Large intestine (tissue), 3 donors: ENCODE measurements at regions not wholly inside any gene's neighbourhood (a gene's known extent, or its start where the extent isn't known, plus 50 kb on each side); places are given as distances from the start of the nearest gene placed in this dataset.
A peak's percentile ranks its signal among the peaks of the same experiment; 100 is the strongest.

Source experiments
- DNase-seq, 2 donors: peaks; one replicate each; pipeline versions ENCODE4 v3.0.0 to v3.0.0-alpha.2; 2013
- H3K27ac ChIP-seq: one replicate; pipeline ENCODE4 v1.5.1; 2013; ENCODE audit warnings: low read length
- H3K27me3 ChIP-seq: 2 replicates; pipeline ENCODE4 v1.6.1; 2013; ENCODE audit warnings: low read length; ENCODE audit not compliant: control insufficient read depth, insufficient read depth
- H3K36me3 ChIP-seq: 2 replicates; pipeline ENCODE4 v1.6.1; 2013; ENCODE audit warnings: low read length; ENCODE audit not compliant: control insufficient read depth, insufficient read depth
- H3K4me1 ChIP-seq: one replicate; pipeline ENCODE4 v1.6.1; 2013; ENCODE audit warnings: low read length; ENCODE audit not compliant: control insufficient read depth, insufficient read depth
- H3K4me3 ChIP-seq: one replicate; pipeline ENCODE4 v1.5.1; 2013; ENCODE audit warnings: low read length
- H3K9me3 ChIP-seq: one replicate; pipeline ENCODE4 v1.6.1; 2013; ENCODE audit warnings: mild to moderate bottlenecking, low read depth, low read length, moderate library complexity; ENCODE audit not compliant: control insufficient read depth
- WGBS: methylation state at CpG from one replicate; pipeline ENCODE4 v1.1.5; 2013; ENCODE audit warnings: low lambda C conversion rate; ENCODE audit not compliant: insufficient coverage; 5-methylcytosine and 5-hydroxymethylcytosine counted together

DNA sequence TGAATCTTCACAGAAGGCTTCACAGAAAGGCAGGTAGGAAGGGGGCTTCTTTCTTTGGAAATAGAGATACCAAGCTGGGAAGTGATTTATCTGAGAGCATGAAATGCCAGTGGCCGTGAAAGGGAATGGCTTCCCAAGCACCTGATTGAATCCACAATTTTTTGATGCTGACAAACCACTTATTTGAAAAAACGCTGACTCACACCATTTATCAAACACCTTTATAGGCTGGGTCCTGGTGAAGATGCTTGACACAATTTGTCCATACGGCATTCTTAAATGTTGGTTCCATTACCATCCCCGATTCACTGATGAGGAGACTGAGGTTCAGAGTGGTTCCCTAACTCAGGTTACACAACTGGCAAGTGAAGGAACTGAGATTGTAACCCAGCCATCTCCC, 64.1 kb upstream of the POMGNT2 start:
- H3K9me3 ChIP-seq, result peaks cover 20% of the 10 kb centered on the region

GRCh38 chr3:43166406-43166805, 60.5 kb upstream of the POMGNT2 start:
- H3K36me3 ChIP-seq, result no peaks in the 10 kb centered on the region
- H3K4me1 ChIP-seq, result peaks cover 5% of the 10 kb centered on the region
- 67% methylated on average over 1 of the region's 1 CpG for WGBS
- H3K27me3 ChIP-seq, result no peaks in the 10 kb centered on the region
- H3K27ac ChIP-seq, result no peak overlapping the region
- DNase-seq, result no peak
- peaks cover 11% of the 10 kb centered on the region for H3K9me3 ChIP-seq
- no peak overlapping the region for H3K4me3 ChIP-seq

More for the DNA sequence above, 64.1 kb upstream of the POMGNT2 start:
- Histone ChIP-seq H3K4me3 (no peak overlapping the region), H3K27me3 (no peaks in the 10 kb centered on the region), H3K27ac (no peak overlapping the region), H3K4me1 (no peaks in the 10 kb centered on the region), H3K36me3 (no peaks in the 10 kb centered on the region)
- no CpG with 5 or more reads among the region's 4 CpGs for WGBS
- no peak for DNase-seq

GRCh38 chr3:43165786-43166185, 59.9 kb upstream of the POMGNT2 start:
- no peak for DNase-seq
- Histone ChIP-seq H3K27me3 (no peaks in the 10 kb centered on the region), H3K36me3 (no peaks in the 10 kb centered on the region), H3K4me3 (no peak overlapping the region), H3K4me1 (peaks cover 5% of the 10 kb centered on the region), H3K27ac (no peak overlapping the region), H3K9me3 (peaks cover 11% of the 10 kb centered on the region)
- WGBS, result 70% methylated on average over 2 of the region's 3 CpGs

DNA sequence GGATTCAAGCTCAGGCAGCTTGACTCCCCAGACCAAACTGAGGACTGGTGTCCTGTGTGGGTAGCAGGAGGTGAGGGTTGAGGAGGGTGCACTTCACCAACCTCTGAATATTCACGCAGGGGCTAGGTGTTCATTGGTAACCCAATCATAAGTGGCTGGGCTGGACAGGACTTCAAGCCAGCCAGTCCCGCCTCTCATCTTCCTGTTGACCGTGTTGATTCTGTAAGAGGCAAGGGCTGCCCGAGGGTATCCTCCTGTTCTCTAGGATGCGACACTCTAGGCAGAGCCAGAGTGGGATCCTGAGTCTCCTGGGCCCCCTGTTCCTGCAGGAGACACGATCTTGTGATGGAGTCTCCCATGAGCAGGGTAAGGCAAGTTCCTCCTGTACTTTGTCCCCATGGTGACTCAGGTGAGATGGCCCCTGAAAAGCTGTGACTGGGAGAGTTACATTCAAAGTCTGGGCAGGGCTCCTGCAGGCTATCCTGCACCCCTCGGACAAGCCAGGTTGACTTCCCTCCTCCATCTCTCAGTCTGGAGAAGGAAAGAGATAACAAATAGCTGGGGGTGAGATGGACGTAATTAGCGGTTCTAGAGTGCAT, 58.1 kb upstream of the POMGNT2 start:
- Histone ChIP-seq H3K27me3 (no peaks in the 10 kb centered on the region), H3K27ac (no peak overlapping the region), H3K9me3 (peaks cover 11% of the 10 kb centered on the region), H3K36me3 (no peaks in the 10 kb centered on the region), H3K4me1 (peaks cover 5% of the 10 kb centered on the region), H3K4me3 (no peak overlapping the region)
- WGBS, result no CpG with 5 or more reads among the region's 9 CpGs
- peak in 1 of 2 donors; percentile 58 for DNase-seq

- Histone ChIP-seq H3K36me3 (no peaks in the 10 kb centered on the region), H3K27me3 (peaks cover 3% of the 10 kb centered on the region), H3K9me3 (peaks cover 11% of the 10 kb centered on the region), H3K4me3 (no peak overlapping the region), H3K4me1 (peaks cover 5% of the 10 kb centered on the region), H3K27ac (peak overlapping the region; percentile 12)
- WGBS, result 50% methylated on average over 2 of the region's 13 CpGs
- peak in 1 of 2 donors; percentile 49 for DNase-seq
Measured at GRCh38 chr3:43162230-43163084, 56.6 kb upstream of the POMGNT2 start.

- Histone ChIP-seq H3K27me3 (peaks cover 5% of the 10 kb centered on the region), H3K4me3 (no peak overlapping the region), H3K27ac (no peak overlapping the region), H3K4me1 (peaks cover 5% of the 10 kb centered on the region), H3K36me3 (no peaks in the 10 kb centered on the region), H3K9me3 (peaks cover 7% of the 10 kb centered on the region)
- no peak for DNase-seq
- WGBS, result no CpG with 5 or more reads among the region's 5 CpGs
Measured at GRCh38 chr3:43161684-43162229, 55.9 kb upstream of the POMGNT2 start.

GRCh38 chr3:43160664-43161063, 54.8 kb upstream of the POMGNT2 start:
- no peaks in the 10 kb centered on the region for H3K9me3 ChIP-seq
- no peaks in the 10 kb centered on the region for H3K36me3 ChIP-seq
- peaks cover 5% of the 10 kb centered on the region for H3K27me3 ChIP-seq
- 100% methylated on average over 1 of the region's 1 CpG for WGBS
- H3K4me1 ChIP-seq, result peaks cover 5% of the 10 kb centered on the region
- no peak overlapping the region for H3K27ac ChIP-seq
- H3K4me3 ChIP-seq, result no peak overlapping the region
- no peak for DNase-seq

DNA sequence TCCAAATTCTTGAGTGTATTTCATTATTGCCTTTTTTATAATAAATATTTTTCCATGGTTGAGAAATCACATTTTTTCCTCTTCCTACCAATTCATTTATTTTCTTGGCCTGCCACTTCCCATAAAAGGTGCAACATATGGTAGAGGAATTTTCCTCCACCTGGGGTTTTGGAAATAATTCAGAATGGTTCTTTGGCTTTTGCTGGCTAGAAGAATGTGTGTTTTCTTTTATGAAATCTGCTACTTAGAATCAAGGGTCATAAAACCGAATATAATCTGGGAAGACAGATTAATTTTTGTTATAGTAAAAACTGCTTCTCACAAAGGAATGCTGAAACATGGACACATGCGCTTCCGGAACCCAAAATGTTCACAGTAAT, 54.0 kb upstream of the POMGNT2 start:
- no peak overlapping the region for H3K27ac ChIP-seq
- DNase-seq, result no peak
- peaks cover 5% of the 10 kb centered on the region for H3K27me3 ChIP-seq
- peaks cover 5% of the 10 kb centered on the region for H3K4me1 ChIP-seq
- no peak overlapping the region for H3K4me3 ChIP-seq
- no CpG with 5 or more reads among the region's 3 CpGs for WGBS
- no peaks in the 10 kb centered on the region for H3K36me3 ChIP-seq
- no peaks in the 10 kb centered on the region for H3K9me3 ChIP-seq

DNA sequence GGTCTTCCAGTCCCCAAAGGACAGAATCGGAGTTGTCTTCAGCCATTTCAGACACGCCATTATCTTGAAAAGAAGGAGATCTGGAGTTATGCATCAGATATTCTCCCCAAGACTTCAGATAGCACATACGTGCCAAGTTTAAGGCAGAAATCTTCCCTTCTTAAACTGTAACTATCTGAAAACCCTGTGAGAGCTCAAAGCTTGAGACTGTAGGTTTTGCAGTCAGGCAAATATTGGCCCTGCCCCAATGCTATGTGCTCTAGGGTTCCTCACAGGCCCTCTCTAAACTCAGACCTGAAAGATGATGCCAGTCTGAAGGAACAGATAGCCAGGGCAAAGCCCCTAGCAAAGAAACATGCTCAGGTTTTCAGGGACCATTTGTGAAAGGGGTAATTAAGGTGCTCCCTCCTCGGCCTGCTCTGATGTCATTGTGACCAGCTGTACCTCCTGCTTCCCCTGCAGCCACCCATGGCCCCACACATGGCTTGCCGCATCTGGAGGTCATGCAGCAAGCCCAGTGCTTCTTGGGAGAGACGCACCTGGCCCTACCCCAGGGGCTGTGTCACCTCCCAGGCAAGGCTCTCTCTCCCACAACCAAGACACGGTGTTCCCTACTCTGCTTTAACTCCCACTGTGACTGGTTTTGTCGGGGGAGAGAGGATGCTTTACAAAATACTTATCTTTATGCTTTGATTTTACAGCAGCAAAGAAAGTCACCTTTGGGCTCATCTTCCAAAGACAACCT, 53.4 kb upstream of the POMGNT2 start:
- H3K9me3 ChIP-seq, result no peaks in the 10 kb centered on the region
- peaks cover 5% of the 10 kb centered on the region for H3K4me1 ChIP-seq
- no CpG with 5 or more reads among the region's 8 CpGs for WGBS
- no peaks in the 10 kb centered on the region for H3K36me3 ChIP-seq
- no peak for DNase-seq
- H3K4me3 ChIP-seq, result no peak overlapping the region
- H3K27me3 ChIP-seq, result peaks cover 5% of the 10 kb centered on the region
- H3K27ac ChIP-seq, result no peak overlapping the region

GRCh38 chr3:43156812-43157455, 51.1 kb upstream of the POMGNT2 start:
- H3K27me3 ChIP-seq, result peaks cover 5% of the 10 kb centered on the region

More at GRCh38 chr3:43156812-43157455, 51.1 kb upstream of the POMGNT2 start:
- Histone ChIP-seq H3K4me1 (no peaks in the 10 kb centered on the region), H3K4me3 (no peak overlapping the region), H3K9me3 (no peaks in the 10 kb centered on the region), H3K27ac (no peak overlapping the region), H3K36me3 (no peaks in the 10 kb centered on the region)
- no CpG with 5 or more reads among the region's 5 CpGs for WGBS
- no peak for DNase-seq
